ENCODE measurements at regions not wholly inside any gene's neighbourhood (a gene's known extent, or its start where the extent isn't known, plus 50 kb on each side); places are given as distances from the start of the nearest gene placed in this dataset.

- FAIRE-seq (no peak), DNase-seq (ENCODE audit: low read depth in 1 of 2, low spot score in 2 of 2) (no peak)
- Histone ChIP-seq H3K27me3 (replicated peaks in 1 of 4; ENCODE audit: control insufficient read depth in 3 of 4, extremely low read depth in 1 of 4, insufficient read depth in 3 of 4, low read length in 3 of 4) (no peaks in the 10 kb centered on the region), H3K4me1 (replicated peaks in 1 of 4; ENCODE audit: control insufficient read depth in 3 of 4, insufficient read depth in 4 of 4, low read length in 3 of 4) (no peaks in the 10 kb centered on the region), H3K14ac (ENCODE audit: insufficient read length) (no peak overlapping the region), H3K18ac (ENCODE audit: extremely low read depth, low read length) (no peak overlapping the region), H4K8ac (ENCODE audit: extremely low read depth, insufficient read depth, low read length) (no peak overlapping the region), H3K27ac (ENCODE audit: low read depth, low read length) (no peak overlapping the region), H3K4me3 (ENCODE audit: extremely low read depth in 1 of 4, insufficient read depth in 2 of 4, low read depth in 3 of 4, low read length in 4 of 4) (no peak overlapping the region), H3K23ac (ENCODE audit: insufficient read length) (no peak overlapping the region), H3K9me3 (ENCODE audit: insufficient read depth in 2 of 2, low read depth in 1 of 2, low read length in 1 of 2) (no peaks in the 10 kb centered on the region), H4K91ac (replicated peaks; ENCODE audit: insufficient read length, low read length) (no peak overlapping the region), H3K9ac (replicated peaks in 1 of 4; ENCODE audit: extremely low read depth in 1 of 4, low read depth in 3 of 4, low read length in 3 of 4) (no peak overlapping the region), H3K4ac (replicated peaks; ENCODE audit: insufficient read length, low read depth, low read length) (no peak overlapping the region), H3K79me1 (ENCODE audit: low read depth, low read length) (no peaks in the 10 kb centered on the region), H3K23me2 (ENCODE audit: low read depth, low read length) (no peaks in the 10 kb centered on the region), H3K36me3 (ENCODE audit: control insufficient read depth in 2 of 4, insufficient read depth in 4 of 4, low read length in 3 of 4) (no peaks in the 10 kb centered on the region), H4K5ac (ENCODE audit: insufficient read length, low read depth, low read length) (no peak overlapping the region), H2BK15ac (ENCODE audit: low read length) (no peak overlapping the region), H2BK20ac (ENCODE audit: low read length) (no peak overlapping the region), H3K56ac (replicated peaks; ENCODE audit: insufficient read length, low read depth, low read length) (no peak overlapping the region), H2AK5ac (ENCODE audit: low read depth, low read length) (no peak overlapping the region), H2BK120ac (replicated peaks; ENCODE audit: low read depth, low read length) (no peak overlapping the region), H4K20me1 (replicated peaks in 1 of 2; ENCODE audit: control insufficient read depth in 1 of 2, insufficient read depth in 2 of 2, low read length in 2 of 2) (no peaks in the 10 kb centered on the region), H3K4me2 (ENCODE audit: insufficient read depth in 1 of 2, low read depth in 2 of 2, low read length in 2 of 2) (no peak overlapping the region), H2BK12ac (ENCODE audit: low read depth, low read length) (no peak overlapping the region), H3K79me2 (ENCODE audit: control insufficient read depth in 1 of 2, insufficient read depth in 2 of 2, low read length in 2 of 2) (no peaks in the 10 kb centered on the region), H2BK5ac (ENCODE audit: low read depth, low read length) (no peak overlapping the region), H2AFZ (ENCODE audit: low read length) (no peak overlapping the region)
- no peak for TF ChIP-seq HDAC6 (IDR thresholded peaks at IDR 0.05; ENCODE audit: low read depth, low read length)
- WGBS, 2 experiments (ENCODE audit: extremely low coverage in 1 of 2, insufficient coverage in 1 of 2, insufficient read length in 1 of 2, insufficient replicate concordance in 2 of 2, low coverage in 1 of 2, low lambda C conversion rate in 2 of 2, missing lambda C conversion rate in 1 of 2) = 81% methylated on average over 1 of the region's 1 CpG; no CpG with 5 or more reads in 1 of the 2 experiments
- ChIA-PET POLR2A (ENCODE audit: partially characterized antibody) (no interaction called here), CTCF (ENCODE audit: partially characterized antibody) (no interaction called here)
Observed at GRCh38 chr12:73308747-73309146, 1036.6 kb downstream of the TRHDE start.

Data from H1 (cell line).